ENCODE measurements at regions not wholly inside any gene's neighbourhood (a gene's known extent, or its start where the extent isn't known, plus 50 kb on each side); places are given as distances from the start of the nearest gene placed in this dataset.

DNA sequence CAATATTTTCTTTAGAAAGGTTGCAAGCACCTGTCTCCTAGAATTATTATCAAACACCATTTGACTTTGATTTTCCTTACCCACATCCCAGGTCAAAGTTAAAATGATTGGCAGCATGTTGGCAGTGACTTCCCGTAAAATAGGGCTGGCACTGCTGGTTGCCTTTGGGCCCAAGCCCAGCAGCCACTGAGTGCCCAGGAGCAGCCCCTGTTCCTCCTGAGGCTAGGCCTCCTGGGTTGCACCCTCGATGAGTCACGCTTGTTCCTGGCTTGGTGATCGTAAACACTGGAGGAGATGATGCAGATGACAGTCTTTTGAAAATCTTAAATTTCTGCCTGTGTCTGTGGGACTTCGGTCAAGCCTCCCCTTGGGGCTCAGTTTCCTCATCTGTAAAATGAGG, 290.0 kb downstream of the TLE3 start:
- no peaks in the 10 kb centered on the region for H3K36me3 Mint-ChIP-seq
- no peak overlapping the region for H3K27ac Mint-ChIP-seq
- DNase-seq (ENCODE audit: extremely low spot score, unreplicated experiment): no peak
- H3K4me1 Mint-ChIP-seq (ENCODE audit: unreplicated experiment): peaks cover 16% of the 10 kb centered on the region
- H3K9me3 Mint-ChIP-seq: no peaks in the 10 kb centered on the region
- H3K27me3 Mint-ChIP-seq: peaks cover 19% of the 10 kb centered on the region
- TF ChIP-seq, protein P1, sequence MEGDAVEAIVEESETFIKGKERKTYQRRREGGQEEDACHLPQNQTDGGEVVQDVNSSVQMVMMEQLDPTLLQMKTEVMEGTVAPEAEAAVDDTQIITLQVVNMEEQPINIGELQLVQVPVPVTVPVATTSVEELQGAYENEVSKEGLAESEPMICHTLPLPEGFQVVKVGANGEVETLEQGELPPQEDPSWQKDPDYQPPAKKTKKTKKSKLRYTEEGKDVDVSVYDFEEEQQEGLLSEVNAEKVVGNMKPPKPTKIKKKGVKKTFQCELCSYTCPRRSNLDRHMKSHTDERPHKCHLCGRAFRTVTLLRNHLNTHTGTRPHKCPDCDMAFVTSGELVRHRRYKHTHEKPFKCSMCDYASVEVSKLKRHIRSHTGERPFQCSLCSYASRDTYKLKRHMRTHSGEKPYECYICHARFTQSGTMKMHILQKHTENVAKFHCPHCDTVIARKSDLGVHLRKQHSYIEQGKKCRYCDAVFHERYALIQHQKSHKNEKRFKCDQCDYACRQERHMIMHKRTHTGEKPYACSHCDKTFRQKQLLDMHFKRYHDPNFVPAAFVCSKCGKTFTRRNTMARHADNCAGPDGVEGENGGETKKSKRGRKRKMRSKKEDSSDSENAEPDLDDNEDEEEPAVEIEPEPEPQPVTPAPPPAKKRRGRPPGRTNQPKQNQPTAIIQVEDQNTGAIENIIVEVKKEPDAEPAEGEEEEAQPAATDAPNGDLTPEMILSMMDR (conservative IDR thresholded peaks at IDR 0.05): no peak
- H3K4me3 Mint-ChIP-seq: no peak overlapping the region

DNA sequence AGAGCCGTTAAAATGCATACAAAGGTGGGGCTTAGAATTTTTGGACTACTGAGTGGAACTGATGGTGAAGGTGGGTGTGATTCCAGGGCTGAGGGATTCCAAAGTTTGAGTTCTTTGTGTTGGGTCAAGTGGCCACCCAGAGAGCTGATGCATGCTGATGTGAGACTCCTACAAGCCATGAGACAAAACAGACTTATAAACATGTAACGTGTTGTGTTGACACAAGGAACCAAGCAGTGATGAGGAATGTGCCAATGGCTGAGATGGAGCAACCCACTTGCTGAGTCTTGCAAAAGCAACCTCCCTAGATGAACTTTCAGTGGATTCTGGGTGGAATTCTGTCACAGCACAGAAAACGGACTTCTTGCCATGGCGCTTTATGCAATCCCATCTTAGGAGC, 289.0 kb downstream of the TLE3 start:
- no peak overlapping the region for H3K4me3 Mint-ChIP-seq
- H3K27ac Mint-ChIP-seq: no peak overlapping the region
- H3K27me3 Mint-ChIP-seq: peaks cover 20% of the 10 kb centered on the region
- no peak for DNase-seq (ENCODE audit: extremely low spot score, unreplicated experiment)
- peaks cover 16% of the 10 kb centered on the region for H3K4me1 Mint-ChIP-seq (ENCODE audit: unreplicated experiment)
- TF ChIP-seq, protein P1 (conservative IDR thresholded peaks at IDR 0.05): no peak
- H3K9me3 Mint-ChIP-seq: no peaks in the 10 kb centered on the region
- no peaks in the 10 kb centered on the region for H3K36me3 Mint-ChIP-seq

DNA sequence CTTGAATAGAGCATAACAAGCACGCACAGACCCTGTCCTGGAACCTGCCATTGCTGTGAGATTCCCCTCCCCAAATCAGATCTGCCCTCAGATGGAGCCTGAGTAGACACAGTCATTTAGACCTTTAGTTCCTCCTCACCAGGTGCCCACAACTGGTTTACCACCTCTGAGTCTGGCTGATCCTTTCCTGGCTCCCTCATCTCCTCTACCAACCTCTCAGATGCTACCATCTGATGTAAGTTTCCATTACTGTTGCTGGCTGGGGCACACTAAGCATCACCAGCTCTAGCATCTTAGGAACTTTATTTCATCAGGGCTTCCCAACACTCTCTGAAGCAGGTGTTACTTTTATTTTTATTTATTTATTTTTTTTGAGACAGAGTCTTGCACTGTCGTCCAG, 288.3 kb downstream of the TLE3 start:
- Mint-ChIP-seq H3K36me3 (no peaks in the 10 kb centered on the region), H3K27me3 (peaks cover 20% of the 10 kb centered on the region), H3K4me1 (ENCODE audit: unreplicated experiment) (peaks cover 19% of the 10 kb centered on the region), H3K4me3 (no peak overlapping the region), H3K9me3 (no peaks in the 10 kb centered on the region), H3K27ac (no peak overlapping the region)
- no peak for DNase-seq (ENCODE audit: extremely low spot score, unreplicated experiment)
- TF ChIP-seq, protein P1 (conservative IDR thresholded peaks at IDR 0.05): no peak

DNA sequence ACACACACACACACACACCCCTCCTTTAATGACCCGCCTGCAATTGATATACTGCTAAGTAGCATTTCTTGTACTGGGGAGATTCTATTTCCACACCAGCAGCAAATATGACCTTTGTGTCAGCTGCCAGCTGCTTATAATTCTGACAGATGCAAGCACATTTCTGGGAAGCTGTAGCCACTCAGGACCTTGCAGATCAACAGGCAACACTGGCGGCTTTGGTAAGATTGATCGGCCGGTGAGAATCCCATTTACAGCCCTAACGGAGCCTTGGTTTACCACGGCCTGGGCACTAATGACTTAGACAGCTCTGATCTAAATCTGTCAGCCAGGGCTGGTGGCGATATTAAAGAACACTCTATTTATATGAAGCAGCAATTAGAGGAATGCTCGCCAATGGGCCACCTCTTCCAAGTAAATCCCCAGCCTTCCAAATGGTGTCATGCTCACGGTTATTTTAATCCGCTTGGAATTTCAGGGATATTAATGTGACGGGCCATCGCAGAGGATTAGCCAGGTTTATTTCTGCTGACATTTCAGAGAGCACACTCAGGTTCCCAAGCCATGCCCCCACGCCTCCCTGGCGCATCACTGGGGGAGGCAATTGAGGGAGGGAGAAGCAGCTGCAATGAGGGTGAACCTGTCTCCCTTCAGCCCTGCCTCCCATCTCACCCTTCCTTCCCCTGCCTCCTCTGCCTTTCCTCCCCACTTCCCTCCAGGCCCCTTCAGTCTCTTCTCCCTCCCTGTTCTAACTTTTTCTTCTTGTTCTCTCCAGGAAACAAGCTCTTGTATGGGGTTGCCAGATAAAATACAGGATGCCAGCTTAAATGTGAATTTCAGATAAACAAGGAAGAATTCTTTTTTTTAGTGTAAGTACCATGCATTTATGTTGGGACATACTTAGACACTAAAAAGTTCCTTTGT, 287.0 kb downstream of the TLE3 start:
- Mint-ChIP-seq H3K27me3 (peaks cover 15% of the 10 kb centered on the region), H3K4me1 (ENCODE audit: unreplicated experiment) (peaks cover 21% of the 10 kb centered on the region)

DNA sequence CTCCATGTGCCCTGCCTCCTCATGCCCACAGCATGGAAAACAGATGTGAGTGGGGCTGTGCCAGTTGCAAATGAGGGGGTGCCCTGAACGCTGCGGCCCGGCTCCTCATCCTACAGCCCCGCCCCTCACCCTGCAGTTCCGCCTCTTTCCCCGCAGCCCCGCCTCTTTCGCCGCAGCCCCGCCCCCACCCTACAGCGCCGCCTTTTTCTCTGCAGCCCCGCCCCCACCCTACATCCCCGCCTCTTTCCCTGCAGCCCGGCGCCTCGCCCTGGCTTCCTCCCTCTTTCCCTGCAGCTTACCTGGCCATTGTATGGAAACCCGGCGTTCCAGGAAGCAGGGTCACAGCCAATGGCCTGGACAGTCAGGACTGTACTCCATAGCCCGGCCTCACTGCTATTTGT, 284.9 kb downstream of the TLE3 start:
- Mint-ChIP-seq H3K27ac (no peak overlapping the region), H3K4me3 (no peak overlapping the region), H3K27me3 (peaks cover 13% of the 10 kb centered on the region), H3K9me3 (no peaks in the 10 kb centered on the region), H3K4me1 (ENCODE audit: unreplicated experiment) (peaks cover 21% of the 10 kb centered on the region), H3K36me3 (no peaks in the 10 kb centered on the region)
- no peak for DNase-seq (ENCODE audit: extremely low spot score, unreplicated experiment)
- TF ChIP-seq, protein P1 (conservative IDR thresholded peaks at IDR 0.05): no peak

More for the DNA sequence above, 287.0 kb downstream of the TLE3 start:
- Mint-ChIP-seq H3K36me3 (no peaks in the 10 kb centered on the region), H3K27ac (no peak overlapping the region), H3K9me3 (no peaks in the 10 kb centered on the region), H3K4me3 (no peak overlapping the region)
- DNase-seq (ENCODE audit: extremely low spot score, unreplicated experiment): no peak
- TF ChIP-seq, protein P1 (conservative IDR thresholded peaks at IDR 0.05): no peak

Data from type B pancreatic cell (in vitro differentiated cells).